GM23248 (cell line): ENCODE measurements at regions not wholly inside any gene's neighbourhood (a gene's known extent, or its start where the extent isn't known, plus 50 kb on each side); places are given as distances from the start of the nearest gene placed in this dataset.

Experiments
- EZH2 ChIP-seq: fragments of 200-600 bp; sonication (generic); IDR thresholded peaks from 2 replicates; pipeline ENCODE4 v1.6.1; 2018; ENCODE audit warnings: antibody characterized with exemption, mild to moderate bottlenecking; ENCODE audit not compliant: insufficient read depth, poor library complexity, severe bottlenecking
- EZH2phosphoT487 ChIP-seq: fragments of 200-600 bp; sonication (generic); IDR thresholded peaks from 2 replicates; pipeline ENCODE4 v1.6.1; 2018; ENCODE audit warnings: antibody characterized with exemption, moderate library complexity, mild to moderate bottlenecking, low read depth; ENCODE audit not compliant: insufficient read depth

DNA sequence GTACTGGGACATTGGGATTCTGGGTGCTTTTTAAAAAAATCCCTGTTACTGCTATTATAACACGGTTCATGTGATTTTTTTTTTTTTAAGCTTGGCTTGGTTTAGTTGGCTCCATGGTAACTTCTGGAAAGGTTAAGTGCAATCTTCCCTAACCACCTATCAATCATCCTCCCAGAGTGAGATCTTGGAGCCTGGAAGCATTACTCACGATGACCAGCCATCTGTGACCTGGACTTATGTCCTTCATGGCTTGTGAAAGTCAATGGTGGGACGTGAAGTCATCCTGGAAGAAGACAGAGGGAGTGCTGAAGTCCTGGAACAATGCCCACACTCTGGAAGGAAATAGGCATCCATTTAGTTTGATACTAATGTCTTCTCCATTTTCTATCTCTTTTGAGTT is 135.5 kb upstream of the FRMD4A start:
- TF ChIP-seq EZH2 (no peak), EZH2phosphoT487 (no peak)
